BLaER1 treated with 17β-estradiol and CSF1 and Interleukin-3, amounts not matched to agents 10 nM and 100 nM (cell line): ENCODE measurements at regions not wholly inside any gene's neighbourhood (a gene's known extent, or its start where the extent isn't known, plus 50 kb on each side); places are given as distances from the start of the nearest gene placed in this dataset.
A peak's percentile ranks its signal among the peaks of the same experiment; 100 is the strongest.
"Not testable (repeated sequence)": the region's sequence is repeated elsewhere in the genome, so short reads cannot be mapped to it uniquely, and the experiment has no call there.

ENCODE experiments used
- H3K27ac ChIP-seq, 11 experiments: shearing (Covaris generic); formaldehyde crosslinking; 2 replicates each; pipeline ENCODE4 v1.8.1; 2022
- H3K27me3 ChIP-seq, 11 experiments: shearing (Covaris generic); formaldehyde crosslinking; 2 replicates each; pipeline ENCODE4 v1.8.1; 2022
- H3K36me3 ChIP-seq, 11 experiments: shearing (Covaris generic); formaldehyde crosslinking; 2 replicates each; pipeline ENCODE4 v1.8.1; 2022
- H3K4me1 ChIP-seq, 10 experiments: shearing (Covaris generic); formaldehyde crosslinking; 2 replicates each; pipeline ENCODE4 v1.8.1; 2022
- H3K4me2 ChIP-seq, 11 experiments: shearing (Covaris generic); formaldehyde crosslinking; 2 replicates each; pipeline ENCODE4 v1.8.1; 2022
- H3K4me3 ChIP-seq, 10 experiments: shearing (Covaris generic); formaldehyde crosslinking; 2 replicates each; pipeline ENCODE4 v1.8.1; 2022
- H3K9ac ChIP-seq, 11 experiments: shearing (Covaris generic); formaldehyde crosslinking; 2 replicates each; pipeline ENCODE4 v1.8.1; 2022
- H3K9me3 ChIP-seq, 11 experiments: shearing (Covaris generic); formaldehyde crosslinking; replicated peaks in 1 of 11; 2 replicates each; pipeline ENCODE4 v1.8.1; 2022
- H4K20me1 ChIP-seq, 11 experiments: shearing (Covaris generic); formaldehyde crosslinking; 2 replicates each; pipeline ENCODE4 v1.8.1; 2022
- Cebpa-rat ChIP-seq, 11 experiments: shearing (Covaris generic); IDR thresholded peaks; 2 replicates each; pipeline ENCODE4 v1.8.1; 2022

DNA sequence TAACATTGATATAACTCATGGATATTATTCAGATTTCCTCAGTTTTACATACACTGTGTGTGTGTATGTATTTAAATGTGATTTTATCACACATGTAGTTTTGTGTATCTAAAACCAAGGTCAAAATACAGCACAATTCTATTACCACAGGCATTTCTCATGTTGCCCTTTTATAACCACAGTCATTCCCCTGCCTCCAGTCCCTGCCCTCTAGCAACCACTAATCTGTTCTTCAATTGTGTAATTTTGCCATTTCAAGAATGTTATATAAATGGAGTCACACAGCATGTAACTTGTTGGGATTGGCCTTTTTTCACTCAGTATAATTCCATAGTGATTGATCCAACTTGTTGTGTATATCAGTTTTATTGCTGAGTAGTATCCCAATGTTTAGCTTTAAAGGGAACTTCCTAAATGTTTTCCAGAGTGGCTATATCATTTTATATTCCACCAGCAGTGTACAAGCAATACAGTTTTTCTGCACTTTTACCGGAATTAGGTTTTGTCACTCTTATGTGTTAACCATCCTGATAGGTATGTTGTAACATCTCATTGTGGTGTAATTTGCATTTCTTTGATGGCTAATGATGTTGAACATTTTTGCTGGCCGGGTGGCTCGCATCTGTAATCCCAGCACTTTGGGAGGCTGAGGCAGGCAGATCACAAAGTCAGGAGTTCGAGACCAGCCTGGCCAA, 338.2 kb downstream of the SOX4 start:
- Histone ChIP-seq H3K27ac (no peak overlapping the region), H3K4me2 (no peak overlapping the region), H3K4me3 (no peak overlapping the region), H3K9me3 (peaks cover 18 to 55% (median 43%) of the 10 kb centered on the region in 11 experiments), H3K36me3 (no peaks in the 10 kb centered on the region), H3K9ac (no peak overlapping the region), H3K4me1 (peaks cover 0 to 10% (median 0%) of the 10 kb centered on the region in 10 experiments; a peak in 6 of 20 replicates), H4K20me1 (no peaks in the 10 kb centered on the region), H3K27me3 (no peaks in the 10 kb centered on the region)
- TF ChIP-seq Cebpa-rat (IDR thresholded peaks at IDR 0.05) = no peak

DNA sequence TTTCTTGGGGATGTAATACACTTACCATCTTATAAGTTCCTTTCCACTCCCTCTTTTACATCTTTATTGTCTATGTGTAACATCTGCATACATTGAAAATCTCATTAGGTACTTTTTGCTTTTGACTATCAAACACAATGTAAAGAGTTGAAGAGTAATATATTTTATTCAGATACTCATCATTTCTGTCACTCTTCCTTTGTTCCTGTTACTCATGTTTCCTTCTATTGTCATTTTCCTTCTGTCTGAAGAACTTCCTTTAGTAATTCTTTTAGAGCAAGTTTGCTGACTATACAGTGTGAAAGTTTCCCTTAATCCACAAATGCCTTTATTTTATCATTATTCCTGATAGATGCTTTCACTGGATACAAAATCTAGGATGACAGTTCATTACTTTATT, 339.8 kb downstream of the SOX4 start:
- Histone ChIP-seq H3K4me1 (no peaks in the 10 kb centered on the region), H3K27ac (no peak overlapping the region), H3K27me3 (no peaks in the 10 kb centered on the region), H3K9ac (no peak overlapping the region), H3K4me2 (no peak overlapping the region), H3K36me3 (no peaks in the 10 kb centered on the region), H3K4me3 (no peak overlapping the region), H3K9me3 (peaks cover 18 to 62% (median 46%) of the 10 kb centered on the region in 11 experiments), H4K20me1 (no peaks in the 10 kb centered on the region)
- TF ChIP-seq Cebpa-rat (IDR thresholded peaks at IDR 0.05) = no peak

DNA sequence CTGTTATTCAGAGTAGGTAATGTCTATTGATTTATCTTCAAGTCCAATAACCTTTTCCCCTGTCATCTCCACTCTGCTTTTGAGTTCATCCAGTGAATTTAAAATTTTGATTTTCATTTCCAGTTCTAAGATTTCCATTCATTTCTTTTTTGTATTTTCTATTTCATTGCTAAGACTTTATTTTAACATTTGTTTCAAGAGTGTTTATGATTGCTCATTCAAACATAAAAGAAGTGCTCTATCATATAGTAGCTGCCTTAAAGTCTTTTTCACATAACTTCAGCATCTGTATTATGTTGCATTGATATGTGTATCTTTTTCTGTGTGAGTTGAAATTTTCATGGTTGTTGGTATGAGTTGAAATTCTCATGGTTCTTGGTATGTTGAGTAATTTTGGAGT, 341.6 kb downstream of the SOX4 start:
- Histone ChIP-seq H3K4me2 (no peak overlapping the region), H3K27ac (no peak overlapping the region), H3K4me1 (no peaks in the 10 kb centered on the region), H3K9ac (no peak overlapping the region), H3K27me3 (no peaks in the 10 kb centered on the region), H3K4me3 (no peak overlapping the region), H4K20me1 (no peaks in the 10 kb centered on the region), H3K9me3 (peaks cover 18 to 63% (median 46%) of the 10 kb centered on the region in 11 experiments), H3K36me3 (no peaks in the 10 kb centered on the region)
- TF ChIP-seq Cebpa-rat (IDR thresholded peaks at IDR 0.05) = no peak

DNA sequence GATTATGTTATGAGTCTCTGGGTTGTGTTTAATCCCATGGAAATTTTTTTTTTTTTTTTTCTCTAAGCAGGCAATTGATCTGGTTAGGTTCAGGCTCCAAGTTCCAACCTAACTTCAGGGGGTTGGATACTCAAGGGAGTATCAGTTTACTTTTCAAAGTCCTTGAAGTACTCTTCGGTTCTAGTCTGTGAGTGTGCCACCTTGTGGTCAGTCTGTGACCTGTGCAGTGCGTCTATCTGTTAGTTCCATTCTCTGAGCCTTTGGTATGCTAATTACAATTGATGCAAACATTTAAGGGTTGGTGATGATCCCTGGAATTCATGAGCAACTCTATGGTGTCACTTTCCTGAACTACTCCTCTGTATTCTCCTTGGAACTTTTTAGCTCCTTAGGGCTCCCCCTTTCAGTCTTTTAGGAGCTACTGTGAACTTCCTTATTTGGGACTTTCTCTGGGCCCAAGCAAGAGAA, 342.0 kb downstream of the SOX4 start:
- H3K9ac ChIP-seq = no peak overlapping the region
- no peak overlapping the region for H3K4me2 ChIP-seq
- peaks cover 16 to 60% (median 44%) of the 10 kb centered on the region in 11 experiments for H3K9me3 ChIP-seq
- no peaks in the 10 kb centered on the region for H4K20me1 ChIP-seq
- H3K4me3 ChIP-seq = no peak overlapping the region
- no peaks in the 10 kb centered on the region for H3K4me1 ChIP-seq
- TF ChIP-seq Cebpa-rat (IDR thresholded peaks at IDR 0.05) = no peak
- H3K27me3 ChIP-seq = no peaks in the 10 kb centered on the region
- H3K36me3 ChIP-seq = no peaks in the 10 kb centered on the region
- no peak overlapping the region for H3K27ac ChIP-seq

GRCh38 chr6:21937466-21937865, 343.9 kb downstream of the SOX4 start:
- Histone ChIP-seq H3K36me3 (no peaks in the 10 kb centered on the region), H3K4me1 (no peaks in the 10 kb centered on the region), H3K9ac (no peak overlapping the region), H3K4me3 (no peak overlapping the region), H3K9me3 (peaks cover 5 to 43% (median 27%) of the 10 kb centered on the region in 11 experiments; a peak in 19 of 22 replicates), H4K20me1 (no peaks in the 10 kb centered on the region), H3K27ac (no peak overlapping the region), H3K27me3 (no peaks in the 10 kb centered on the region), H3K4me2 (no peak overlapping the region)
- no peak for TF ChIP-seq Cebpa-rat (IDR thresholded peaks at IDR 0.05)

DNA sequence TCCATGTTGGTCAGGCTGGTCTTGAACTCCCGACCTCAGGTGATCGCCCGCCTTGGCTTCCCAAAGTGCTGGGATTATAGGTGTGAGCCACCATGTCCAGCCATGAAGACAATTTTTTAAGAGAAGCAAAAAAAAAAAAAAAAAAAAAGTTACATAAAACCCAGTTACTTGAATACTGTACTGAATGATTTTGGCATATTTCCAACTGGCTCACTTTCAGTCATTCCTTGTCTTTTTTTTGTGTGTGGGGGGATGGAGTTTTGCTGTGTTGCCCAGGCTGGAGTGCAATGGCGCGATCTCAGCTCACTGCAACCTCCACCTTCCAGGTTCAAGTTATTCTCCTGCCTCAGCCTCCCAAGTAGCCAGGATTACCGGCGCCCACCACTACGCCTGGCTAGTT, 345.5 kb downstream of the SOX4 start:
- not testable (repeated sequence) for H3K27ac ChIP-seq, H3K4me1 ChIP-seq, H4K20me1 ChIP-seq, H3K4me3 ChIP-seq, H3K27me3 ChIP-seq, H3K9ac ChIP-seq, H3K4me2 ChIP-seq, H3K36me3 ChIP-seq
- peaks cover 5 to 35% (median 23%) of the 10 kb centered on the region in 11 experiments; a peak in 19 of 22 replicates for H3K9me3 ChIP-seq

- H3K27me3 ChIP-seq = no peaks in the 10 kb centered on the region
- H3K9me3 ChIP-seq = peaks cover 0 to 18% (median 4%) of the 10 kb centered on the region in 11 experiments; a peak in 3 of 22 replicates
- no peak overlapping the region for H3K27ac ChIP-seq
- H3K4me2 ChIP-seq = no peak overlapping the region
- H4K20me1 ChIP-seq = no peaks in the 10 kb centered on the region
- no peak for TF ChIP-seq Cebpa-rat (IDR thresholded peaks at IDR 0.05)
- no peak overlapping the region for H3K9ac ChIP-seq
- H3K36me3 ChIP-seq = no peaks in the 10 kb centered on the region
- H3K4me3 ChIP-seq = no peak overlapping the region
- peaks cover 0 to 15% (median 6%) of the 10 kb centered on the region in 10 experiments; a peak in 12 of 20 replicates for H3K4me1 ChIP-seq
Measured at GRCh38 chr6:21941926-21942325, 348.4 kb downstream of the SOX4 start.

DNA sequence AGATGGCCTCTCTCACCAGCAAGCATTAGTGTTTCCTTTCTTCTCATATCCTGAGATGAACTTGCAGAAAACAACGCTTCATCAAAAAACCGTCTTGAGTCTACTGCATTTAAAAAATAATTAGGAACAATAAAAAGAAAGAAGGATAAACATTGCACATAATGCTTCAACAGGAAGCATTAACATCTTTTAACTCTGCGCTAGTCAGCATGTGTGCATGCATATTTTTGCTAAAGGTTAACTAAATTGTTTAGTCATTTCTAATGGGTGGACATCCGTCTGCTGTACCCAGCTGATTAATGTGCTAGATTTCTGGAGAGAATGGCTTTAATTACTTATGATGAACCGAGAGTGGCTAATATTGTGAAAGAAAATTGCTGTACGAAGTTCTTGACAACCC, 349.3 kb downstream of the SOX4 start:
- Histone ChIP-seq H3K4me2 (no peak overlapping the region), H3K4me3 (no peak overlapping the region), H3K9me3 (peaks cover 0 to 11% (median 0%) of the 10 kb centered on the region in 11 experiments; a peak in 2 of 22 replicates), H3K4me1 (peaks cover 2 to 19% (median 9%) of the 10 kb centered on the region in 10 experiments; a peak in 19 of 20 replicates), H4K20me1 (no peaks in the 10 kb centered on the region), H3K36me3 (no peaks in the 10 kb centered on the region), H3K27me3 (no peaks in the 10 kb centered on the region), H3K27ac (no peak overlapping the region), H3K9ac (no peak overlapping the region)
- no peak for TF ChIP-seq Cebpa-rat (IDR thresholded peaks at IDR 0.05)

GRCh38 chr6:21946298-21946783, 350.5 kb downstream of the PRL start:
- no peak overlapping the region for H3K27ac ChIP-seq
- no peaks in the 10 kb centered on the region for H4K20me1 ChIP-seq
- no peaks in the 10 kb centered on the region for H3K9me3 ChIP-seq
- no peak overlapping the region for H3K4me3 ChIP-seq
- H3K36me3 ChIP-seq = no peaks in the 10 kb centered on the region
- no peak overlapping the region for H3K9ac ChIP-seq
- no peaks in the 10 kb centered on the region for H3K27me3 ChIP-seq
- peaks cover 12 to 45% (median 33%) of the 10 kb centered on the region in 10 experiments; a peak in 19 of 20 replicates for H3K4me1 ChIP-seq
- no peak for TF ChIP-seq Cebpa-rat (IDR thresholded peaks at IDR 0.05)
- H3K4me2 ChIP-seq = peak overlapping the region in 7 of 11 experiments; percentile 1 to 61 (median 47); a peak in 12 of 22 replicates

- H3K9me3 ChIP-seq, H3K4me3 ChIP-seq: not testable (repeated sequence)
Measured at GRCh38 chr6:21947227-21947626, 349.6 kb downstream of the PRL start.

More at GRCh38 chr6:21947227-21947626, 349.6 kb downstream of the PRL start:
- peaks cover 16 to 52% (median 39%) of the 10 kb centered on the region in 10 experiments; a peak in 19 of 20 replicates for H3K4me1 ChIP-seq
- H3K4me2 ChIP-seq = peak overlapping the region in 1 of 11 experiments; percentile 11; a peak in 1 of 22 replicates
- not testable (repeated sequence) for H3K9ac ChIP-seq, H3K27ac ChIP-seq, H4K20me1 ChIP-seq, H3K27me3 ChIP-seq, H3K36me3 ChIP-seq
